H1 (cell line): ENCODE measurements at regions not wholly inside any gene's neighbourhood (a gene's known extent, or its start where the extent isn't known, plus 50 kb on each side); places are given as distances from the start of the nearest gene placed in this dataset.

ENCODE experiments used
- CTCF ChIA-PET: fragments of 300-600 bp; sonication (Branson Sonifier 250); formaldehyde crosslinking; loops from one replicate; lab custom pipeline; 2021; ENCODE audit not compliant: partially characterized antibody; lab: Charles Lee
- POLR2A ChIA-PET: fragments of 300-600 bp; sonication (Branson Sonifier 250); formaldehyde crosslinking; loops from one replicate; lab custom pipeline; 2021; ENCODE audit warnings: inconsistent platforms; ENCODE audit not compliant: partially characterized antibody; lab: Charles Lee
- DNase-seq, 2 experiments: peaks; one replicate each; pipeline versions ENCODE4 v3.0.0 to v3.0.0-alpha.2; 2010 to 2022; ENCODE audit warnings: low spot score in 2 of 2, low read depth in 1 of 2, mixed read lengths in 1 of 2
- FAIRE-seq: peaks from 2 replicates; lab custom pipeline; 2011; peaks lifted over from hg19 to GRCh38; lab: Jason Lieb, UNC
- H2AFZ ChIP-seq: 2 replicates; pipeline ENCODE4 v1.8.1; 2012; ENCODE audit warnings: low read length, inconsistent platforms
- H2AK5ac ChIP-seq: 2 replicates; pipeline ENCODE4 v1.6.1; 2013; ENCODE audit warnings: low read depth, low read length
- H2BK120ac ChIP-seq: replicated peaks from 2 replicates; pipeline ENCODE3; 2013; ENCODE audit warnings: low read depth, low read length, inconsistent platforms
- H2BK12ac ChIP-seq: 2 replicates; pipeline ENCODE4 v1.6.1; 2013; ENCODE audit warnings: low read depth, low read length
- H2BK15ac ChIP-seq: 2 replicates; pipeline ENCODE4 v1.6.1; 2013; ENCODE audit warnings: low read length
- H2BK20ac ChIP-seq: 2 replicates; pipeline ENCODE4 v1.6.1; 2013; ENCODE audit warnings: low read length
- H2BK5ac ChIP-seq: 2 replicates; pipeline ENCODE4 v1.6.1; 2013; ENCODE audit warnings: low read depth, low read length
- H3K14ac ChIP-seq: 2 replicates; pipeline ENCODE4 v1.6.1; 2013; ENCODE audit warnings: inconsistent platforms; ENCODE audit not compliant: insufficient read length
- H3K18ac ChIP-seq: 2 replicates; pipeline ENCODE4 v1.6.1; 2013; ENCODE audit warnings: low read length; ENCODE audit errors: extremely low read depth
- H3K23ac ChIP-seq: 2 replicates; pipeline ENCODE4 v1.6.1; 2013; ENCODE audit warnings: inconsistent platforms; ENCODE audit not compliant: insufficient read length
- H3K23me2 ChIP-seq: 2 replicates; pipeline ENCODE4 v1.6.1; 2013; ENCODE audit warnings: low read depth, low read length
- H3K27ac ChIP-seq: 2 replicates; pipeline ENCODE4 v1.6.1; 2011; ENCODE audit warnings: low read depth, low read length, inconsistent platforms
- H3K27me3 ChIP-seq, 4 experiments: replicated peaks in 1 of 4; 1 replicate in 1 of 4; 2 replicates in 3 of 4; pipeline versions ENCODE4 v1.6.1 to v1.8.1; 2011 to 2013; ENCODE audit warnings: low read length in 3 of 4, mild to moderate bottlenecking in 3 of 4, inconsistent platforms in 2 of 4, mixed read lengths in 2 of 4, moderate library complexity in 1 of 4; ENCODE audit not compliant: control insufficient read depth in 3 of 4, insufficient read depth in 3 of 4; ENCODE audit errors: extremely low read depth in 1 of 4
- H3K36me3 ChIP-seq, 4 experiments: 2 replicates each; pipeline versions ENCODE4 v1.6.1 to v1.8.1; 2011 to 2013; ENCODE audit warnings: mild to moderate bottlenecking in 4 of 4, low read length in 3 of 4, moderate library complexity in 2 of 4, control low read depth in 1 of 4, inconsistent platforms in 1 of 4; ENCODE audit not compliant: insufficient read depth in 4 of 4, control insufficient read depth in 2 of 4
- H3K4ac ChIP-seq: replicated peaks from 2 replicates; pipeline ENCODE3; 2013; ENCODE audit warnings: low read length, low read depth, mixed read lengths, inconsistent platforms; ENCODE audit not compliant: insufficient read length
- H3K4me1 ChIP-seq, 4 experiments: replicated peaks in 1 of 4; 1 replicate in 1 of 4; 2 replicates in 3 of 4; pipeline versions ENCODE4 v1.6.1 to v1.8.1; 2011 to 2013; ENCODE audit warnings: low read length in 3 of 4, inconsistent platforms in 2 of 4, mixed read lengths in 1 of 4; ENCODE audit not compliant: insufficient read depth in 4 of 4, control insufficient read depth in 3 of 4
- H3K4me2 ChIP-seq, 2 experiments: 2 replicates each; pipeline versions ENCODE4 v1.6.1 to v1.8.1; 2011 to 2013; ENCODE audit warnings: low read depth in 2 of 2, low read length in 2 of 2, control low read depth in 1 of 2, inconsistent platforms in 1 of 2, mild to moderate bottlenecking in 1 of 2; ENCODE audit not compliant: insufficient read depth in 1 of 2
- H3K4me3 ChIP-seq, 4 experiments: fragments of 200-600, 300-600 bp in 1 of 4; sonication (generic), shearing (Covaris generic), sonication (Bioruptor Twin) in 1 of 4; 2 replicates each; pipeline versions ENCODE4 v1.5.1 to v1.8.1; 2011 to 2016; ENCODE audit warnings: low read length in 4 of 4, low read depth in 3 of 4, control low read depth in 2 of 4, inconsistent platforms in 2 of 4, mild to moderate bottlenecking in 2 of 4, mixed read lengths in 1 of 4, moderate library complexity in 1 of 4; ENCODE audit not compliant: insufficient read depth in 2 of 4; ENCODE audit errors: extremely low read depth in 1 of 4
- H3K56ac ChIP-seq: replicated peaks from 2 replicates; pipeline ENCODE3; 2013; ENCODE audit warnings: low read depth, mild to moderate bottlenecking, mixed read lengths, low read length, inconsistent platforms; ENCODE audit not compliant: insufficient read length
- H3K79me1 ChIP-seq: 2 replicates; pipeline ENCODE4 v1.6.1; 2013; ENCODE audit warnings: low read depth, low read length, control low read depth
- H3K79me2 ChIP-seq, 2 experiments: 2 replicates each; pipeline versions ENCODE4 v1.6.1 to v1.8.1; 2012 to 2013; ENCODE audit warnings: low read length in 2 of 2, mild to moderate bottlenecking in 2 of 2, inconsistent platforms in 1 of 2; ENCODE audit not compliant: insufficient read depth in 2 of 2, control insufficient read depth in 1 of 2
- H3K9ac ChIP-seq, 4 experiments: replicated peaks in 1 of 4; 1 replicate in 1 of 4; 2 replicates in 3 of 4; pipeline versions ENCODE4 v1.6.1 to v1.8.1; 2011 to 2013; ENCODE audit warnings: low read depth in 3 of 4, low read length in 3 of 4, control low read depth in 2 of 4, mild to moderate bottlenecking in 2 of 4, moderate library complexity in 2 of 4, inconsistent platforms in 1 of 4; ENCODE audit errors: extremely low read depth in 1 of 4
- H3K9me3 ChIP-seq, 2 experiments: 2 replicates each; pipeline versions ENCODE4 v1.6.1 to v1.8.1; 2012 to 2013; ENCODE audit warnings: mild to moderate bottlenecking in 2 of 2, moderate library complexity in 2 of 2, control low read depth in 1 of 2, inconsistent platforms in 1 of 2, low read depth in 1 of 2, low read length in 1 of 2, mixed read lengths in 1 of 2; ENCODE audit not compliant: insufficient read depth in 2 of 2
- H4K20me1 ChIP-seq, 2 experiments: replicated peaks in 1 of 2; 2 replicates each; pipeline versions ENCODE3 to v1.8.1; 2011 to 2013; ENCODE audit warnings: inconsistent platforms in 2 of 2, low read length in 2 of 2, mild to moderate bottlenecking in 1 of 2; ENCODE audit not compliant: insufficient read depth in 2 of 2, control insufficient read depth in 1 of 2
- H4K5ac ChIP-seq: 2 replicates; pipeline ENCODE4 v1.6.1; 2013; ENCODE audit warnings: low read length, low read depth, mixed read lengths, inconsistent platforms; ENCODE audit not compliant: insufficient read length
- H4K8ac ChIP-seq: 2 replicates; pipeline ENCODE4 v1.8.0; 2013; ENCODE audit warnings: mild to moderate bottlenecking, moderate library complexity, low read length, inconsistent platforms; ENCODE audit not compliant: insufficient read depth; ENCODE audit errors: extremely low read depth
- H4K91ac ChIP-seq: replicated peaks from 2 replicates; pipeline ENCODE3; 2013; ENCODE audit warnings: low read length, mixed read lengths, inconsistent platforms; ENCODE audit not compliant: insufficient read length
- EZH2 ChIP-seq: fragments of 200-600 bp; sonication (generic); IDR thresholded peaks from 2 replicates; pipeline ENCODE4 v1.7.1; 2012; ENCODE audit warnings: low read depth, mild to moderate bottlenecking, moderate library complexity, low read length, inconsistent platforms; ENCODE audit not compliant: severe bottlenecking
- KDM5A ChIP-seq: fragments of 200-600 bp; IDR thresholded peaks from 2 replicates; pipeline ENCODE4 v1.7.1; 2012; ENCODE audit warnings: mild to moderate bottlenecking, low read length, inconsistent platforms, mixed read lengths
- MAFK ChIP-seq: IDR thresholded peaks from 2 replicates; pipeline ENCODE4 v1.6.1; 2012; ENCODE audit warnings: low read depth, mild to moderate bottlenecking, improper control_type of control experiment, low read length
- RNF2 ChIP-seq: fragments of 200-900, 300-1000 bp; sonication (generic); IDR thresholded peaks from 2 replicates; pipeline ENCODE4 v1.7.1; 2016; ENCODE audit warnings: borderline replicate concordance, low read depth, mild to moderate bottlenecking, antibody characterized with exemption, low read length; ENCODE audit not compliant: poor library complexity, severe bottlenecking; ENCODE audit errors: missing control alignments
- SUZ12 ChIP-seq: fragments of 200-600 bp; sonication (generic); IDR thresholded peaks from 2 replicates; pipeline ENCODE4 v1.6.1; 2012; ENCODE audit warnings: mild to moderate bottlenecking, inconsistent platforms, low read length, moderate library complexity, mixed read lengths
- TAF1 ChIP-seq: IDR thresholded peaks from 2 replicates; pipeline ENCODE4 v1.6.1; 2011; ENCODE audit warnings: mild to moderate bottlenecking, low read depth, low read length
- TAF7 ChIP-seq: optimal IDR thresholded peaks from 2 replicates; pipeline ENCODE3; 2011; ENCODE audit warnings: low read depth, mild to moderate bottlenecking, inconsistent platforms, low read length, moderate library complexity, borderline replicate concordance
- TBP ChIP-seq: IDR thresholded peaks from 2 replicates; pipeline ENCODE4 v1.6.1; 2011; ENCODE audit warnings: low read depth, low read length, improper control_type of control experiment
- TEAD4 ChIP-seq: IDR thresholded peaks from 2 replicates; pipeline ENCODE4 v1.6.1; 2012; ENCODE audit warnings: low read depth, low read length, inconsistent platforms, mixed read lengths
- WGBS, 2 experiments: shearing (Covaris generic) in 1 of 2; methylation state at CpG; one replicate each; pipeline versions ENCODE4 v1.1.6 to v1.1.7; 2013 to 2015; ENCODE audit warnings: low lambda C conversion rate in 2 of 2, mixed read lengths in 2 of 2, inconsistent platforms in 1 of 2, low coverage in 1 of 2, missing lambda C conversion rate in 1 of 2; ENCODE audit not compliant: insufficient replicate concordance in 2 of 2, insufficient coverage in 1 of 2, insufficient read length in 1 of 2; ENCODE audit errors: extremely low coverage in 1 of 2, missing lambda C conversion rate in 1 of 2; 5-methylcytosine and 5-hydroxymethylcytosine counted together
- TF ChIP-seq, protein P1 (sequence below): IDR thresholded peaks from 2 replicates; pipeline ENCODE4 v1.6.1; 2011; ENCODE audit warnings: low read depth, mild to moderate bottlenecking, low read length; ENCODE audit not compliant: insufficient read depth
- TF ChIP-seq, protein P2 (sequence below): IDR thresholded peaks from 2 replicates; pipeline ENCODE4 v1.6.1; 2011; ENCODE audit warnings: low read length, improper control_type of control experiment
- TF ChIP-seq, protein P3 (sequence below): IDR thresholded peaks from 2 replicates; pipeline ENCODE4 v1.6.1; 2012; ENCODE audit warnings: inconsistent platforms

DNA sequence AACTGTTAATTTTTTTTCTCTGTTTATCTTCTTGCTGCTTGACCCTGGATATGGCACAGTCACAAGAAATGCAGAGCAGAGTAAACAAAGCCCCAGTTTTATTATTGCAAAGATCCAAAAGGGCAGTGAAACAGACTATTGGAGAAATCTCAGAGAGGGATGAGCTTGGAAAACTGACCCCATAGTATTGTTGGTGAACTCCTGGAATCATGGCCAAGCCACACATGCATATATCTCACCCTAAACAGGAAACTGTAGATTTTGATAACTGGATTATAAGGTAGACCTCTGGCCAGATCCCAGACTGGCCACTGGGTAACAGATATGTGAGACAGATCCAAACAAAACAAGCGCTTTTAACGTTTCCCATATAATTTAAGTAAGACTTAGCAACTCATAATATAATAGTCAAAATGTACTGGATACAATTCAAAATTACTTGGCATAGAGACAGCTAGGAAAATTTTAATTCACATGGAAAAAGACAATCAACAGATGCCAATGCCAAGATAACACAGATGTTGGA is 263.5 kb upstream of the SEMA6A start:
- no peak for DNase-seq
- ChIA-PET POLR2A (interaction anchor here (0.7 kb wide), 1 partner anchor 13 kb away, joined by 3 read pairs; no protein-coding TSS in a partner anchor), CTCF (interaction anchor here (1.2 to 1.6 kb wide), 2 partner anchors 24 to 27 kb away, joined by 3 read pairs; no protein-coding TSS in a partner anchor)
- H3K27ac ChIP-seq: no peak overlapping the region
- no peak overlapping the region for H3K4ac ChIP-seq
- no peaks in the 10 kb centered on the region for H3K4me1 ChIP-seq
- H4K91ac ChIP-seq: no peak overlapping the region
- no peak overlapping the region for H3K9ac ChIP-seq
- H3K23me2 ChIP-seq: no peaks in the 10 kb centered on the region
- WGBS, 2 experiments: 85% methylated on average over 2 of the region's 2 CpGs; no CpG with 5 or more reads in 1 of the 2 experiments
- no peaks in the 10 kb centered on the region for H3K36me3 ChIP-seq
- no peaks in the 10 kb centered on the region for H3K79me1 ChIP-seq
- H2BK5ac ChIP-seq: no peak overlapping the region
- H2BK15ac ChIP-seq: no peak overlapping the region
- no peak overlapping the region for H3K4me2 ChIP-seq
- H2AK5ac ChIP-seq: no peak overlapping the region
- H3K79me2 ChIP-seq: no peaks in the 10 kb centered on the region
- H3K4me3 ChIP-seq: no peak overlapping the region
- no peak overlapping the region for H3K14ac ChIP-seq
- no peak overlapping the region for H3K18ac ChIP-seq
- H2BK120ac ChIP-seq: peak overlapping the region; percentile 87
- no peaks in the 10 kb centered on the region for H4K20me1 ChIP-seq
- H2AFZ ChIP-seq: no peak overlapping the region
- no peaks in the 10 kb centered on the region for H3K27me3 ChIP-seq
- H2BK20ac ChIP-seq: no peak overlapping the region
- H4K5ac ChIP-seq: no peak overlapping the region
- no peak overlapping the region for H2BK12ac ChIP-seq
- no peaks in the 10 kb centered on the region for H3K9me3 ChIP-seq
- FAIRE-seq: no peak
- no peak overlapping the region for H3K23ac ChIP-seq
- no peak overlapping the region for H4K8ac ChIP-seq
- H3K56ac ChIP-seq: no peak overlapping the region
- TF ChIP-seq MAFK (no peak), TBP (no peak), TAF1 (no peak), SUZ12 (no peak), EZH2 (no peak), TEAD4 (no peak), KDM5A (no peak), RNF2 (no peak), TAF7 (no peak)
- TF ChIP-seq, protein P1, sequence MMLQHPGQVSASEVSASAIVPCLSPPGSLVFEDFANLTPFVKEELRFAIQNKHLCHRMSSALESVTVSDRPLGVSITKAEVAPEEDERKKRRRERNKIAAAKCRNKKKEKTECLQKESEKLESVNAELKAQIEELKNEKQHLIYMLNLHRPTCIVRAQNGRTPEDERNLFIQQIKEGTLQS: no peak
- TF ChIP-seq, protein P2, sequence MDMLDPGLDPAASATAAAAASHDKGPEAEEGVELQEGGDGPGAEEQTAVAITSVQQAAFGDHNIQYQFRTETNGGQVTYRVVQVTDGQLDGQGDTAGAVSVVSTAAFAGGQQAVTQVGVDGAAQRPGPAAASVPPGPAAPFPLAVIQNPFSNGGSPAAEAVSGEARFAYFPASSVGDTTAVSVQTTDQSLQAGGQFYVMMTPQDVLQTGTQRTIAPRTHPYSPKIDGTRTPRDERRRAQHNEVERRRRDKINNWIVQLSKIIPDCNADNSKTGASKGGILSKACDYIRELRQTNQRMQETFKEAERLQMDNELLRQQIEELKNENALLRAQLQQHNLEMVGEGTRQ: no peak
- TF ChIP-seq, protein P3, sequence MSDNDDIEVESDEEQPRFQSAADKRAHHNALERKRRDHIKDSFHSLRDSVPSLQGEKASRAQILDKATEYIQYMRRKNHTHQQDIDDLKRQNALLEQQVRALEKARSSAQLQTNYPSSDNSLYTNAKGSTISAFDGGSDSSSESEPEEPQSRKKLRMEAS: no peak
